GM21737 (cell line): ENCODE measurements at regions not wholly inside any gene's neighbourhood (a gene's known extent, or its start where the extent isn't known, plus 50 kb on each side); places are given as distances from the start of the nearest gene placed in this dataset.

Experiments
- ATAC-seq: cut with Tn5 transposase; IDR thresholded peaks from one replicate; pipeline ENCODE4 v1.9.1; 2021; ENCODE audit warnings: mild to moderate bottlenecking, moderate library complexity; ENCODE audit not compliant: unreplicated experiment

DNA sequence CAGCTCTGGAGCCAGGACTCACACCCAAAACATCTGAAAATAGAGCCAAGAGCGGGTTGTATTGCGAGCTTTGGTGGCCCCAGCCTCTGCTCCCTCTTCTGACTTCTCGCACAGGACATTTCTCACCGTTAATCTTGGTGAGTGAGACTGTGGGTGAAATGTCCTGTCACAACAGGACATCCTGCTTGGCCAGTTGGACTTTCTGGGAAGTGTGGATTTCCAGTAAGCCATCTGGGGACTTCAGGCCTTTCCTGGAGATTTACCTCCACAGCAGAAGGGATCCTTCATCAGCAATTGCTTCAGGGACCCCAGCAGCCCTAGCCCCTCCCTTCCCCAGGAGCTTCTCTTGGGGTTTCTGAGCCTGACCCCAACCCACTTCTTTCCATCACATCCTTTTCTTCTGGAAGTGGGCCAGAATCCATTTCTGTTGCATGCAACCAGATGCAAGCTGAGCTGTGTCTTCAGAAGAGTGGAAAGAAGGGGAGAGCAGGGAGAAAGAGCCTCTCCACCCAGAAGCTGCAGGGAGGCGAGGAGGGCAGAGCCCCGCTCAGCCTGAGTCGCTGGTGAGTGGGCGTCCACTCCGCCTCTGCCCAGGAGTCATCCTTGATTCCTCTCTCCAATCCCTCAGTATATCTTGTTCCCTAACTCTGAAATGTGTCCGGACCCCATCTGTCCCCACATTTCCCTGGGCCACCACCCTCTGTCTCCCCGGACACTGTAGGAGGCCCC, 50.3 kb upstream of the GADD45G start:
- no peak for ATAC-seq

DNA sequence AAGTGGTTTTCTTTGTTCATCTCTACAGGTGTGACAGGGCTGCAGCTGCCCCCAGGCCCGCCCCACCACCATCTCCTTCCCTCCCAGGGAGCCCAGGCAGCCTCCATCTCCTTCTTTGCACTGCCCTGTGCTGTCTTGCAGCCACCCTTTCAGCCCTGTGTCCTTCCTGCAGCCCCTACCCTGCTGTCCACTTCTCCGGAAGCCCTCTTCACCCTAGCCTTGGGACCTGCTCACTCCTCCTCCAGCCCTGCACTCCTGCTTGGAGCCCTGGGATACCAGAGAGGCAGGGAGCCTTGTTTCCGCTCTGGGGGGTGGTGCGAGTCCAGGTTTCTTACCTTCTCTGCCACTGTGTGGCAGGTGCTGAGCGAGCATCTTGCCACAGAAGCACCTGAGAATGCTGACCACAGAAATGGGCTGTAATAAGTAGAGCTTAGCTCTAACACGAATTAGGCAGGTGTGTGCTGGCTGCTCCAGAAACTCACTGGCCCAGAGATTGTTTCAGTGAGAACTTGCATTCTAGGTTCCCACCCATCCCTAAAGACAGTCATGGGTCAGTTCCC, 51.3 kb upstream of the GADD45G start:
- ATAC-seq, result no peak

DNA sequence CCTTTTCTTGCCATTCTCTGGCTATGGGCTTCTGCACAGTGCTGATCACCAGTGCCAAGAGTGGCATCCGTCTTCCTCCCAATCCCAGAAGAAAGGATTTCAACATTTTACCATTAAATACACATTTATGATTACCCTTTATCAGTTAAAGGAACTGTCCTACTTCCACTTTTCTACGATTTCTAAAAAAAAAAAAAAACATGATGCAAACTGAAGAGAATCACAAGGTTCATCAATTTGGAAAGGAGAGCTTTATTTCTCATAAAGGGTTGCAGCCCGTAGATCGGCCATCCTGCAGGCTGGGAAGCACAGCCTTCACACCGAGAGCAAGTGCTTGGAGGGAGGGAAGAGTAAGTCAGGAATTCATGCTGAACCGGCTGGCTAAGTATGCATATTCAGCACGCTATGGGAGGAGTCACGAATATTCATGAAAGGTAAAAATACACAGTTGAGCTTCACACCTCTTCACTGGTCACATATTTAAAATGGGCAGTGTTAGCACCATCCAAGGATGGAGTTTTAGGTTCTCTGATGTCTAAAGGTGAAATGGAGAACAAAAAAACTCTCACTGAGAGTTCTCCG, 52.5 kb upstream of the SEMA4D start:
- no peak for ATAC-seq

- ATAC-seq, result peak; percentile 85
Measured at GRCh38 chr9:89549031-89549644, 51.2 kb upstream of the SEMA4D start.

GRCh38 chr9:89548071-89548638, 50.2 kb upstream of the SEMA4D start:
- ATAC-seq, result no peak
